ENCODE measurements at regions not wholly inside any gene's neighbourhood (a gene's known extent, or its start where the extent isn't known, plus 50 kb on each side); places are given as distances from the start of the nearest gene placed in this dataset.
A peak's percentile ranks its signal among the peaks of the same experiment; 100 is the strongest.

- Histone ChIP-seq H3K9me1 (ENCODE audit: insufficient read depth, low read length) (peaks cover 13% of the 10 kb centered on the region), H4K20me1 (ENCODE audit: insufficient read depth, low read length) (0 out of 2 replicates have a peak, but pooled peaks cover 4% of the 10 kb centered on the region), H3K56ac (ENCODE audit: extremely low read depth, insufficient read depth, low read length) (no peak overlapping the region), H3K27ac (ENCODE audit: insufficient read depth, low read length) (no peak overlapping the region), H2BK120ac (ENCODE audit: low read depth, low read length) (no peak overlapping the region), H3K79me1 (ENCODE audit: low read depth in 1 of 2, low read length in 2 of 2) (peaks cover 10 to 68% of the 10 kb centered on the region in 2 experiments), H3K9me3 (ENCODE audit: control insufficient read depth, insufficient read depth, low read length) (no peaks in the 10 kb centered on the region), H3K27me3 (ENCODE audit: control insufficient read depth, insufficient read depth, low read length) (no peaks in the 10 kb centered on the region), H2AK5ac (ENCODE audit: low read depth, low read length) (peak overlapping the region; percentile 71; the same call in 1 of the 2 replicates), H3K4ac (ENCODE audit: low read depth, low read length) (peak overlapping the region; percentile 22; the same call in 1 of the 2 replicates), H2BK15ac (ENCODE audit: low read depth, low read length) (no peak overlapping the region), H3K18ac (ENCODE audit: low read depth, low read length) (no peak overlapping the region), H3K4me3 (ENCODE audit: insufficient read depth, low read depth, low read length) (no peak overlapping the region), H3K9ac (ENCODE audit: low read depth, low read length) (no peak overlapping the region), H3K14ac (replicated peaks; ENCODE audit: low read depth, low read length) (no peak overlapping the region), H4K8ac (ENCODE audit: low read depth in 2 of 2, low read length in 2 of 2) (no peak overlapping the region), H2BK5ac (ENCODE audit: low read depth, low read length, poor library complexity, severe bottlenecking) (no peak overlapping the region), H3K4me2 (ENCODE audit: low read depth, low read length) (no peak overlapping the region), H4K5ac (ENCODE audit: low read depth, low read length) (no peak overlapping the region), H4K91ac (ENCODE audit: insufficient read depth, low read depth, low read length) (no peak overlapping the region), H3K23ac (ENCODE audit: low read depth, low read length) (peak overlapping the region; percentile 20; the same call in 1 of the 2 replicates), H2AK9ac (replicated peaks; ENCODE audit: low read depth, low read length, poor library complexity) (no peak overlapping the region), H2BK20ac (ENCODE audit: low read depth, low read length) (peak overlapping the region; percentile 12; the same call in 1 of the 2 replicates), H3K36me3 (ENCODE audit: control insufficient read depth, insufficient read depth, low read length) (no peaks in the 10 kb centered on the region), H3K4me1 (ENCODE audit: control insufficient read depth, insufficient read depth, low read length) (peaks cover 29% of the 10 kb centered on the region), H2AFZ (replicated peaks; ENCODE audit: low read length, poor library complexity) (no peak overlapping the region)
- WGBS, 2 experiments (ENCODE audit: extremely low coverage in 2 of 2, insufficient read length in 1 of 2), result 29% methylated on average over 1 of the region's 7 CpGs; no CpG with 5 or more reads in 1 of the 2 experiments
- intact Hi-C loops (cut with micrococcal nuclease), result no loop called here
- in situ Hi-C loops (cut with MboI; ENCODE audit: low sequenced_read_pairs), result no loop called here
- ChIA-PET POLR2A (ENCODE audit: unreplicated experiment) (no interaction called here), CTCF (no interaction called here)
- dilution Hi-C loops (cut with HindIII; ENCODE audit: low sequenced_read_pairs, unreplicated experiment), result no loop called here
- DNase-seq, result no peak
- ATAC-seq (ENCODE audit: low read depth), result no peak
- TF ChIP-seq USF2 (IDR thresholded peaks at IDR 0.05; ENCODE audit: low read depth, low read length) (no peak), RCOR1 (IDR thresholded peaks at IDR 0.05; ENCODE audit: insufficient replicate concordance, low read length) (no peak), CHD1 (IDR thresholded peaks at IDR 0.05; ENCODE audit: low read depth, low read length) (no peak)
- BruUV-seq (replicated peaks), result no TSS peak
Observed at GRCh38 chr3:42022355-42022754, 60.5 kb upstream of the ULK4 start.
